ENCODE measurements at regions not wholly inside any gene's neighbourhood (a gene's known extent, or its start where the extent isn't known, plus 50 kb on each side); places are given as distances from the start of the nearest gene placed in this dataset.

DNA sequence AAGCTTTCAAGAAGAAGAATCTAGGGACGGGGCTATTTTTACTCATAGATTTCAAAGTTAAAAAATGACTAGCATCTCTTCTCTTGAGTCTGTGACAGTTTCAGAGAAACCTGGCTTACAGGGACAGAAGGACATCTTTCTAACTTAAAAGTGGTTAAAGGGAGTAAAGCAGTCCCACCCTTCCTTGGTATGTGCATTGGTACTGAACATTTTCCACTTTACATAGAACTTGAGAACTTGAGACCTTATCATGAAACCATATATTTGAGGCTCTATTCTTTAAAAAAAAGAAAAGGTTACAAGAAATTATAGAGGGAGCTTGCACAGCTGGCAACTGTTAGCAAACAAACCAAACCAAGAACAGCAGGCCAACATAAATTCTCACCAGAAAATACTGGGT is 73.4 kb upstream of the GAREM1 start:
- no peak for DNase-seq (ENCODE audit: low spot score in 2 of 2, unreplicated experiment in 2 of 2)
- H3K4me3 Mint-ChIP-seq = no peak overlapping the region
- H3K4me1 Mint-ChIP-seq = peaks cover 20% of the 10 kb centered on the region
- H3K36me3 Mint-ChIP-seq = no peaks in the 10 kb centered on the region
- H3K9me3 Mint-ChIP-seq = no peaks in the 10 kb centered on the region
- H3K27me3 Mint-ChIP-seq (ENCODE audit: low read depth) = peaks cover 11% of the 10 kb centered on the region
- TF ChIP-seq, protein P1, sequence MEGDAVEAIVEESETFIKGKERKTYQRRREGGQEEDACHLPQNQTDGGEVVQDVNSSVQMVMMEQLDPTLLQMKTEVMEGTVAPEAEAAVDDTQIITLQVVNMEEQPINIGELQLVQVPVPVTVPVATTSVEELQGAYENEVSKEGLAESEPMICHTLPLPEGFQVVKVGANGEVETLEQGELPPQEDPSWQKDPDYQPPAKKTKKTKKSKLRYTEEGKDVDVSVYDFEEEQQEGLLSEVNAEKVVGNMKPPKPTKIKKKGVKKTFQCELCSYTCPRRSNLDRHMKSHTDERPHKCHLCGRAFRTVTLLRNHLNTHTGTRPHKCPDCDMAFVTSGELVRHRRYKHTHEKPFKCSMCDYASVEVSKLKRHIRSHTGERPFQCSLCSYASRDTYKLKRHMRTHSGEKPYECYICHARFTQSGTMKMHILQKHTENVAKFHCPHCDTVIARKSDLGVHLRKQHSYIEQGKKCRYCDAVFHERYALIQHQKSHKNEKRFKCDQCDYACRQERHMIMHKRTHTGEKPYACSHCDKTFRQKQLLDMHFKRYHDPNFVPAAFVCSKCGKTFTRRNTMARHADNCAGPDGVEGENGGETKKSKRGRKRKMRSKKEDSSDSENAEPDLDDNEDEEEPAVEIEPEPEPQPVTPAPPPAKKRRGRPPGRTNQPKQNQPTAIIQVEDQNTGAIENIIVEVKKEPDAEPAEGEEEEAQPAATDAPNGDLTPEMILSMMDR (IDR thresholded peaks at IDR 0.05; ENCODE audit: unreplicated experiment) = no peak
- no peak overlapping the region for H3K27ac Mint-ChIP-seq

GRCh38 chr18:32542221-32542798 is 71.6 kb upstream of the GAREM1 start:
- no peak overlapping the region for H3K4me3 Mint-ChIP-seq
- H3K4me1 Mint-ChIP-seq = peaks cover 12% of the 10 kb centered on the region
- TF ChIP-seq, protein P1 (IDR thresholded peaks at IDR 0.05; ENCODE audit: unreplicated experiment) = no peak
- no peak for DNase-seq (ENCODE audit: low spot score in 2 of 2, unreplicated experiment in 2 of 2)
- H3K27ac Mint-ChIP-seq = no peak overlapping the region
- H3K9me3 Mint-ChIP-seq = no peaks in the 10 kb centered on the region
- H3K36me3 Mint-ChIP-seq = no peaks in the 10 kb centered on the region
- H3K27me3 Mint-ChIP-seq (ENCODE audit: low read depth) = peaks cover 11% of the 10 kb centered on the region

DNA sequence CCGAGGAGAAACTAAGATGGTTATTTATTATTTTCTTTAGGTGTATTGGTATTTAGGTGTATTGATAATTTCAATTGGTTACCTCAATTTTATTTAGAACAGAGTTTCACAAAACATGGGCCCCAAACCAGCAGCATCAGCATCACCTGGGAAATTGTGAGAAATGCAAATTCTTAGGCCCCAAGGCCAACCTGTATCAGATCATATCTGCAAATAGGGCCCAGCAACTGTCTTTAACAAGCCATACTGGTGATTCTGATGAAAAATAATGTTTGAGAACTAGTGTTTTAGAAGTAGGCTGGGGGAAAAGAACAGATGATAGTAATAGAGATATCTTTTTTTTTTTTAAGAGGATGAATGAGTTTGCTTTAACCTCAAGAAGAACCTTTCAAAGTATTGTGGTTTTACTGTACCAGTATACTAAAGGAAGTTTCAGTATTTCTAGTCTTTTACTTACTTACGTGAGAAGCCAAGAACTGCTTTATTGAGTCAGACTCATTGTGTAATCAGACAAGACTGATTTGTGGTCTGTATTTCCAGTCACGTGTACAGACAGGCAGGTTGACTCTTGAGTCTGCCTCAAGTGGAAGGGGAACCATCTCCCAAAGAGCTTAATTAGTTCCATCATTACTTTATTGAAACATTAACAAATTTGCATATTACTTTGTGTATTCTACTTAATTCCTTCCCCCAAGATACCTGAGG is 60.4 kb upstream of the GAREM1 start:
- TF ChIP-seq, protein P1 (IDR thresholded peaks at IDR 0.05; ENCODE audit: unreplicated experiment) = no peak
- DNase-seq (ENCODE audit: low spot score in 2 of 2, unreplicated experiment in 2 of 2) = no peak
- peak overlapping the region; percentile 35 for H3K27ac Mint-ChIP-seq

GRCh38 chr18:32529722-32530420 is 59.2 kb upstream of the GAREM1 start:
- H3K36me3 Mint-ChIP-seq = peaks cover 2% of the 10 kb centered on the region
- peaks cover 17% of the 10 kb centered on the region for H3K9me3 Mint-ChIP-seq
- H3K27me3 Mint-ChIP-seq (ENCODE audit: low read depth) = peaks cover 3% of the 10 kb centered on the region
- H3K4me3 Mint-ChIP-seq = no peak overlapping the region
- TF ChIP-seq, protein P1 (IDR thresholded peaks at IDR 0.05; ENCODE audit: unreplicated experiment) = no peak
- no peak for DNase-seq (ENCODE audit: low spot score in 2 of 2, unreplicated experiment in 2 of 2)
- no peak overlapping the region for H3K27ac Mint-ChIP-seq
- peaks cover 42% of the 10 kb centered on the region for H3K4me1 Mint-ChIP-seq

More for the DNA sequence above, 60.4 kb upstream of the GAREM1 start:
- Mint-ChIP-seq H3K9me3 (peaks cover 16% of the 10 kb centered on the region), H3K4me1 (peaks cover 39% of the 10 kb centered on the region), H3K4me3 (no peak overlapping the region), H3K36me3 (peaks cover 2% of the 10 kb centered on the region), H3K27me3 (ENCODE audit: low read depth) (peaks cover 5% of the 10 kb centered on the region)

DNA sequence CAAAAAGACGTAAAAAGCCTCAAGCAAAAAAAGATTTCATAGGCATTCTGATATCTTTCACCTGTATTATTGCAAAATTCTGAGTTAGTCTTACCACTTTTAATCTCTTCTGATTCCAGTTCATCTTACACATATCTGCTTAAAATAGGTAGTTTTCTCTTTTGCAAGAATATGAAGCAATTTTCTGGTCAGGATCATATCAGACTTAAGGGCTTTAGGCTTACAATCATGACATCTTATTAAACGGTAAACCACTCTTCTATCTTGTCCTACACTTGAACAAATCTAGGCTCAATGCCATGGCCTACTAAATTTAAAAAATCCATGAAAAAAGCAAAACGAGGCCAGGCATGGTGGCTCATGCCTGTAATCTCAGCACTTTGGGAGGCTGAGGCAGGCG is 50.1 kb upstream of the GAREM1 start:
- Mint-ChIP-seq H3K4me3 (no peak overlapping the region), H3K4me1 (peaks cover 27% of the 10 kb centered on the region), H3K36me3 (no peaks in the 10 kb centered on the region), H3K27ac (no peak overlapping the region), H3K27me3 (ENCODE audit: low read depth) (peaks cover 3% of the 10 kb centered on the region), H3K9me3 (peaks cover under 1% of the 10 kb centered on the region)
- no peak for DNase-seq (ENCODE audit: low spot score in 2 of 2, unreplicated experiment in 2 of 2)
- TF ChIP-seq, protein P1 (IDR thresholded peaks at IDR 0.05; ENCODE audit: unreplicated experiment) = no peak

All from mesothelial cell of epicardium (in vitro differentiated cells).